GM12892 (cell line): ENCODE measurements at regions not wholly inside any gene's neighbourhood (a gene's known extent, or its start where the extent isn't known, plus 50 kb on each side); places are given as distances from the start of the nearest gene placed in this dataset.

ENCODE experiments used
- POLR2A ChIP-seq: IDR thresholded peaks from 2 replicates; pipeline ENCODE4 v1.6.1; 2011; ENCODE audit warnings: low read depth, low read length, control low read depth
- POLR2AphosphoS5 ChIP-seq: IDR thresholded peaks from 2 replicates; pipeline ENCODE4 v1.6.1; 2011; ENCODE audit warnings: low read depth, low read length, control low read depth

GRCh38 chr6:144617708-144618107 is 332.6 kb downstream of the UTRN start:
- no peak for TF ChIP-seq POLR2AphosphoS5
- TF ChIP-seq POLR2A = no peak
